ENCODE measurements at regions not wholly inside any gene's neighbourhood (a gene's known extent, or its start where the extent isn't known, plus 50 kb on each side); places are given as distances from the start of the nearest gene placed in this dataset.
A peak's percentile ranks its signal among the peaks of the same experiment; 100 is the strongest.

DNA sequence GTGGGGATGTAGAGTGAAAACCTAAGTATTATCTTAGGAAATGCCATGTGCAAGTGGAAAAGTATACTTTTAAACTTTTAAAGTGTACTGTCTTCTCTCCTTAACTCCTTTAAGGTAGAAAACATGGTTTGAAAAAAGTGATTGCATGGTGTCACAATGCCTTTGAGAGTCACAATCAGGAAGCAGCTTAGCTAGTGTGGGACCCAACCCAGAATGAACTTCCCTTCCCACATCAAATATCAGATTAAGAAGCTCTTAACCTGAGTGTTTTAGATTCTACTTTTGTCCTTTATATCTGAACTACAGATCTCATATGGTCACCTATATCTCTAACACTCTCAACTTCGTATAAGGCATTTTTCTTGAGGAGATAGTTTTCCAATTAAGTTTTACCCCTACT, 266.6 kb downstream of the KDM5D start:
- TF ChIP-seq, protein P1, sequence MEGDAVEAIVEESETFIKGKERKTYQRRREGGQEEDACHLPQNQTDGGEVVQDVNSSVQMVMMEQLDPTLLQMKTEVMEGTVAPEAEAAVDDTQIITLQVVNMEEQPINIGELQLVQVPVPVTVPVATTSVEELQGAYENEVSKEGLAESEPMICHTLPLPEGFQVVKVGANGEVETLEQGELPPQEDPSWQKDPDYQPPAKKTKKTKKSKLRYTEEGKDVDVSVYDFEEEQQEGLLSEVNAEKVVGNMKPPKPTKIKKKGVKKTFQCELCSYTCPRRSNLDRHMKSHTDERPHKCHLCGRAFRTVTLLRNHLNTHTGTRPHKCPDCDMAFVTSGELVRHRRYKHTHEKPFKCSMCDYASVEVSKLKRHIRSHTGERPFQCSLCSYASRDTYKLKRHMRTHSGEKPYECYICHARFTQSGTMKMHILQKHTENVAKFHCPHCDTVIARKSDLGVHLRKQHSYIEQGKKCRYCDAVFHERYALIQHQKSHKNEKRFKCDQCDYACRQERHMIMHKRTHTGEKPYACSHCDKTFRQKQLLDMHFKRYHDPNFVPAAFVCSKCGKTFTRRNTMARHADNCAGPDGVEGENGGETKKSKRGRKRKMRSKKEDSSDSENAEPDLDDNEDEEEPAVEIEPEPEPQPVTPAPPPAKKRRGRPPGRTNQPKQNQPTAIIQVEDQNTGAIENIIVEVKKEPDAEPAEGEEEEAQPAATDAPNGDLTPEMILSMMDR (IDR thresholded peaks at IDR 0.05; ENCODE audit: borderline replicate concordance, extremely low read depth, insufficient read depth), result no peak
- intact Hi-C loops (cut with DNase I), result no loop called here
- no peak for DNase-seq

DNA sequence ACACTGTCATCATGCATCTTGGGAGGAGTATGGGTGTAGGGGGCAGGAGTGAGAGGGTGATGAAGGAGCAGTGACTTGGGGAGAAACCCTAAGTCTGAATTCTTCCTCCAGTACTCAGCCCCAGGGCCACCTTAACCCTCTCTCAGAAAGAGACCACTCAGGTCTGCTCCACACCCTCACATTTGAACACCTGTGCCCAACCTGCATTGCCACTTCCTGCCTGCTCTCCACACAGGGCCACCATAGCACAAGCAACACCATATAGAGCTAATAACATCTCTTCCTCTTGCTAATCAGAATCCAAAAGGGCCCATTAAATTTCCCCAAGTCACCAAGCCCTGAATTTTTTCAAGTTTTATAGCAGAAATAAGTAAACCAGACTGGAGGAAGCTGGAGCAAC, 278.7 kb downstream of the KDM5D start:
- H3K4me1 ChIP-seq (ENCODE audit: control insufficient read depth in 2 of 3, insufficient read depth in 2 of 3, low read depth in 1 of 3, low read length in 3 of 3), result no peaks in the 10 kb centered on the region
- no peaks in the 10 kb centered on the region for H3K27me3 ChIP-seq (ENCODE audit: control insufficient read depth, insufficient read depth, low read length)
- H3K4me3 ChIP-seq (ENCODE audit: low read length in 3 of 3), result no peak overlapping the region
- no peaks in the 10 kb centered on the region for H3K9me3 ChIP-seq (ENCODE audit: control insufficient read depth in 2 of 3, insufficient read depth in 1 of 3, low read length in 3 of 3)
- no peaks in the 10 kb centered on the region for H3K36me3 ChIP-seq (ENCODE audit: control insufficient read depth in 2 of 3, insufficient read depth in 3 of 3, low read length in 3 of 3)
- intact Hi-C loops (cut with DNase I), result no loop called here
- H3K9ac ChIP-seq (ENCODE audit: low read length in 3 of 3), result no peak overlapping the region
- TF ChIP-seq, protein P1 (IDR thresholded peaks at IDR 0.05; ENCODE audit: borderline replicate concordance, extremely low read depth, insufficient read depth), result no peak
- FAIRE-seq (no peak), DNase-seq (no peak)
- H3K27ac ChIP-seq (ENCODE audit: low read depth in 2 of 2, low read length in 2 of 2), result no peak overlapping the region

More for the DNA sequence above, 266.6 kb downstream of the KDM5D start:
- H3K27ac ChIP-seq (ENCODE audit: low read depth in 2 of 2, low read length in 2 of 2), result no peak overlapping the region
- no peaks in the 10 kb centered on the region for H3K4me1 ChIP-seq (ENCODE audit: control insufficient read depth in 2 of 3, insufficient read depth in 2 of 3, low read depth in 1 of 3, low read length in 3 of 3)
- H3K9me3 ChIP-seq (ENCODE audit: control insufficient read depth in 2 of 3, insufficient read depth in 1 of 3, low read length in 3 of 3), result no peaks in the 10 kb centered on the region
- H3K36me3 ChIP-seq (ENCODE audit: control insufficient read depth in 2 of 3, insufficient read depth in 3 of 3, low read length in 3 of 3), result no peaks in the 10 kb centered on the region
- H3K9ac ChIP-seq (ENCODE audit: low read length in 3 of 3), result no peak overlapping the region
- no peak overlapping the region for H3K4me3 ChIP-seq (ENCODE audit: low read length in 3 of 3)
- H3K27me3 ChIP-seq (ENCODE audit: control insufficient read depth, insufficient read depth, low read length), result no peaks in the 10 kb centered on the region
- no peak for FAIRE-seq

DNA sequence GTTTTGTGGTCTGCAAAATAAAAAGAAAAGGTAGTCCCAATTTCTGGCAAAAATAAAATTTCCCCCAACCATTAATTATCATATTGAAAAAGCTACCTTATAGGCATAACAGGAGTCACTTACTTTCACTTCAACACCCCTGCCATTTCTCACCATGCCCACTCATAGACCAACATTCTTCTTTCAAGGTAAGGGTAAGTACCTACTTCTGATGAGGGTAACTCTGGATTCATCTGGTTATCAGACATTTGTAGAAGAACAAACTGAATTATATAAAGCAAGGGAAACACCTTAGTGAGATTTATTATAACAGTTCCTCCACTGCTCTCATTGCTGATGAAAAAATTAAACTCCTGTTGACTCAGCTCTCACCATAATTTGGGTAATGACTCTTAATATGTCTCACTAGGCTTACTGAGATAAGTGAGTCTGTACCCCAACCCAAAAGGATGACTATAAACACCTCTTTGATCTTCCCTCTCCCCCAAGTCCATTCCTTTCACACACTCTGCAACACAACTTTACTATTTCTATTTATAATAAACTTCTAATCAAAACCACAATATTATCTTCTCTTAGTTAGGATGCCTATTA, 287.6 kb downstream of the KDM5D start:
- Histone ChIP-seq H3K27ac (ENCODE audit: low read depth in 2 of 2, low read length in 2 of 2) (no peak overlapping the region), H3K4me3 (ENCODE audit: low read length in 3 of 3) (no peak overlapping the region), H3K27me3 (ENCODE audit: control insufficient read depth, insufficient read depth, low read length) (no peaks in the 10 kb centered on the region), H3K36me3 (ENCODE audit: control insufficient read depth in 2 of 3, insufficient read depth in 3 of 3, low read length in 3 of 3) (no peaks in the 10 kb centered on the region), H3K9me3 (ENCODE audit: control insufficient read depth in 2 of 3, insufficient read depth in 1 of 3, low read length in 3 of 3) (no peaks in the 10 kb centered on the region), H3K4me1 (ENCODE audit: control insufficient read depth in 2 of 3, insufficient read depth in 2 of 3, low read depth in 1 of 3, low read length in 3 of 3) (no peaks in the 10 kb centered on the region), H3K9ac (ENCODE audit: low read length in 3 of 3) (no peak overlapping the region)
- DNase-seq (no peak), FAIRE-seq (no peak)
- TF ChIP-seq, protein P1 (IDR thresholded peaks at IDR 0.05; ENCODE audit: borderline replicate concordance, extremely low read depth, insufficient read depth), result no peak
- intact Hi-C loops (cut with DNase I), result no loop called here

DNA sequence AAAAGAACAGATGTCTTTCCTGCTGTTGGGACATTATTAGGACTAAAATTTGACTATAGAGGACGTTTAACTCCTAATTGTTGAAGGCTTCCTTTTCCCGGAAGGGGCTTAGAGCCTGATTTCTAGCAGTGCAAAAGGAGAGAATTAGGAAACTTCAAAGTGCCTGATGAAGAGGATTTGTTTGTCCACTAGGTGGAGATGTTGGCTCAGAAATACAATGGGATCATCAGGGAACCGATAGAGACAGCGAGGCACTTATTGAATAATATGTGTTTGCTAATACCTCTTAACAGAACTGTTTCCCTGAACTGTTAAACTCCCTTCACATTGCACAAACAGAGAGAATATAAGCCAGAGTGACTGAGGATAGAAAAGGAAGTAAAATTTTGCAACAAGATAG, 311.5 kb downstream of the KDM5D start:
- peak in 1 of 5 donors; percentile 47 for DNase-seq
- Histone ChIP-seq H3K4me3 (ENCODE audit: low read length in 3 of 3) (no peak overlapping the region), H3K36me3 (ENCODE audit: control insufficient read depth in 2 of 3, insufficient read depth in 3 of 3, low read length in 3 of 3) (no peaks in the 10 kb centered on the region), H3K27ac (ENCODE audit: low read depth in 2 of 2, low read length in 2 of 2) (no peak overlapping the region), H3K4me1 (ENCODE audit: control insufficient read depth in 2 of 3, insufficient read depth in 2 of 3, low read depth in 1 of 3, low read length in 3 of 3) (no peaks in the 10 kb centered on the region), H3K9me3 (ENCODE audit: control insufficient read depth in 2 of 3, insufficient read depth in 1 of 3, low read length in 3 of 3) (no peaks in the 10 kb centered on the region), H3K9ac (ENCODE audit: low read length in 3 of 3) (no peak overlapping the region), H3K27me3 (ENCODE audit: control insufficient read depth, insufficient read depth, low read length) (no peaks in the 10 kb centered on the region)
- intact Hi-C loops (cut with DNase I), result no loop called here
- TF ChIP-seq, protein P1 (IDR thresholded peaks at IDR 0.05; ENCODE audit: borderline replicate concordance, extremely low read depth, insufficient read depth), result peak; percentile 23
- no peak for FAIRE-seq
